Stomach (tissue), 4 donors: ENCODE measurements at regions not wholly inside any gene's neighbourhood (a gene's known extent, or its start where the extent isn't known, plus 50 kb on each side); places are given as distances from the start of the nearest gene placed in this dataset.

Experiments used
- CTCF ChIP-seq, 7 experiments: fragments of 450-650 bp in 4 of 7; fragments of 200-600 bp in 3 of 7; sonication (generic) in 3 of 7; IDR thresholded peaks; one replicate each; pipeline ENCODE4 v1.5.1; 2016 to 2019; ENCODE audit warnings: antibody characterized with exemption in 7 of 7, control low read depth in 2 of 7, mild to moderate bottlenecking in 1 of 7
- POLR2A ChIP-seq, 4 donors: fragments of 450-650 bp; IDR thresholded peaks; one replicate each; pipeline ENCODE4 v1.6.1; 2016; ENCODE audit warnings: antibody characterized with exemption in 4 of 4, control low read depth in 2 of 4, mild to moderate bottlenecking in 1 of 4, moderate library complexity in 1 of 4

GRCh38 chr16:17654571-17654970 lies 183.8 kb upstream of the XYLT1 start:
- TF ChIP-seq POLR2A (IDR thresholded peaks at IDR 0.05) (no peak), CTCF (IDR thresholded peaks at IDR 0.05) (no peak)
